Pancreas (tissue), 10 donors: ENCODE measurements at regions not wholly inside any gene's neighbourhood (a gene's known extent, or its start where the extent isn't known, plus 50 kb on each side); places are given as distances from the start of the nearest gene placed in this dataset.

Experiments used
- ATAC-seq, 4 donors: fragments of 200-7000 bp; cut with Tn5 transposase; one replicate each; pipeline versions ENCODE4 v1.8.0 to v1.9.1; 2020; ENCODE audit warnings: mild to moderate bottlenecking in 4 of 4, moderate library complexity in 4 of 4
- DNase-seq, 6 donors: peaks; one replicate each; pipeline ENCODE4 v3.0.0-alpha.2; 2020
- FAIRE-seq: peaks from 2 replicates; lab custom pipeline; 2012; peaks lifted over from hg19 to GRCh38; lab: Jason Lieb, UNC
- H3K27ac ChIP-seq, 4 donors: fragments of 200-600 bp; sonication (generic); 1 replicate in 3 of 4; 2 replicates in 1 of 4; pipeline versions ENCODE4 v1.5.0 to v1.8.0; 2020
- H3K27me3 ChIP-seq, 4 donors: fragments of 200-600 bp; one replicate each; pipeline ENCODE4 v1.8.0; 2021
- H3K36me3 ChIP-seq, 3 donors: fragments of 200-600 bp; sonication (generic) in 1 of 3; one replicate each; pipeline versions ENCODE4 v1.5.0 to v1.8.0; 2020 to 2021
- H3K4me1 ChIP-seq, 3 donors: fragments of 200-600 bp; one replicate each; pipeline ENCODE4 v1.8.0; 2021
- H3K4me3 ChIP-seq, 4 donors: fragments of 200-600 bp; sonication (generic) in 2 of 4; one replicate each; pipeline versions ENCODE4 v1.5.0 to v1.8.0; 2020 to 2021
- H3K9me3 ChIP-seq, 4 donors: fragments of 200-600 bp; one replicate each; pipeline ENCODE4 v1.8.0; 2021
- CTCF ChIP-seq, 4 donors: fragments of 200-600 bp; sonication (generic) in 3 of 4; IDR thresholded peaks; one replicate each; pipeline versions ENCODE4 v1.5.0 to v1.8.0; 2021; ENCODE audit warnings: antibody characterized with exemption in 4 of 4
- WGBS, 2 donors: extraction: QIAGEN DNeasy Blood & Tissue Kit; methylation state at CpG; one replicate each; pipeline ENCODE4 v1.1.7; 2013; 5-methylcytosine and 5-hydroxymethylcytosine counted together
- intact Hi-C, 3 donors: fragments of 100-400 bp; cut with DNase I; formaldehyde crosslinking; loops; one replicate each; pipeline versions ENCODE4 v1.11.1 to v1.14.2; 2022
- donor health status: healthy with polysubstance abuse.
- donor health status: DM: no; HTN: no; CAD: no; lungs with moderate emphysema.
- donor health status: DM: no; HTN: no; CAD: no.
- donor health status: control.
- donor health status: control.
- donor health status: Bipolar disorder and iron deficiency.
- donor health status: DM: yes; HTN: yes; CAD: no.
- donor health status: DM: no; HTN: no; CAD: no.
- donor health status: DM: no; HTN: no; CAD: no.
- donor health status: DM: yes; HTN: yes; CAD: no.

GRCh38 chr15:69526081-69527061 is 73.8 kb downstream of the RPLP1 start:
- H3K4me1 ChIP-seq = no peaks in the 10 kb centered on the region
- intact Hi-C loops = loop anchor here in 1 of 3 donors (10.0 kb wide), 1 partner anchor 368 kb away; no protein-coding TSS in a partner anchor
- no peak for DNase-seq
- TF ChIP-seq CTCF (IDR thresholded peaks at IDR 0.05) = no peak
- no peaks in the 10 kb centered on the region for H3K36me3 ChIP-seq
- H3K9me3 ChIP-seq = no peaks in the 10 kb centered on the region
- H3K27ac ChIP-seq = no peak overlapping the region
- no peak for FAIRE-seq
- no peak for ATAC-seq
- H3K4me3 ChIP-seq = no peak overlapping the region
- 75 to 77% methylated on average over 17 of the region's 17 CpGs for WGBS, 2 donors
- no peaks in the 10 kb centered on the region for H3K27me3 ChIP-seq

GRCh38 chr15:69529141-69529540 is 76.5 kb downstream of the RPLP1 start:
- Histone ChIP-seq H3K27ac (no peak overlapping the region), H3K36me3 (no peaks in the 10 kb centered on the region), H3K4me3 (no peak overlapping the region), H3K27me3 (no peaks in the 10 kb centered on the region), H3K4me1 (no peaks in the 10 kb centered on the region), H3K9me3 (no peaks in the 10 kb centered on the region)
- FAIRE-seq (no peak), DNase-seq (no peak), ATAC-seq (no peak)
- no peak for TF ChIP-seq CTCF (IDR thresholded peaks at IDR 0.05)
- intact Hi-C loops = loop anchor here in 1 of 3 donors (10.0 kb wide), 1 partner anchor 366 kb away; no protein-coding TSS in a partner anchor
- 82 to 86% methylated on average over 5 of the region's 5 CpGs for WGBS, 2 donors

GRCh38 chr15:69529961-69530633 is 77.5 kb downstream of the RPLP1 start:
- no peak for DNase-seq
- no peak for FAIRE-seq
- no peak for ATAC-seq
- intact Hi-C loops = loop anchor here in 1 of 3 donors (10.0 kb wide), 1 partner anchor 365 kb away; no protein-coding TSS in a partner anchor
- no peak overlapping the region for H3K27ac ChIP-seq
- no peak overlapping the region for H3K4me3 ChIP-seq
- 67% methylated on average over 6 of the region's 6 CpGs for WGBS, 2 donors
- no peaks in the 10 kb centered on the region for H3K27me3 ChIP-seq
- no peak for TF ChIP-seq CTCF (IDR thresholded peaks at IDR 0.05)
- no peaks in the 10 kb centered on the region for H3K4me1 ChIP-seq
- no peaks in the 10 kb centered on the region for H3K9me3 ChIP-seq
- no peaks in the 10 kb centered on the region for H3K36me3 ChIP-seq

GRCh38 chr15:69530991-69531664 is 78.5 kb downstream of the RPLP1 start:
- H3K9me3 ChIP-seq = no peaks in the 10 kb centered on the region
- DNase-seq = no peak
- TF ChIP-seq CTCF (IDR thresholded peaks at IDR 0.05) = no peak
- WGBS, 2 donors = 71 to 74% methylated on average over 13 of the region's 13 CpGs
- no peak for FAIRE-seq
- no peaks in the 10 kb centered on the region for H3K27me3 ChIP-seq
- H3K4me3 ChIP-seq = no peak overlapping the region
- H3K27ac ChIP-seq = no peak overlapping the region
- H3K4me1 ChIP-seq = no peaks in the 10 kb centered on the region
- ATAC-seq = no peak
- H3K36me3 ChIP-seq = no peaks in the 10 kb centered on the region
- intact Hi-C loops = no loop called here
